Stomach (tissue), 8 donors: ENCODE measurements at regions not wholly inside any gene's neighbourhood (a gene's known extent, or its start where the extent isn't known, plus 50 kb on each side); places are given as distances from the start of the nearest gene placed in this dataset.

Experiments used
- DNase-seq, 2 donors: peaks; one replicate each; pipeline versions ENCODE4 v3.0.0 to v3.0.0-alpha.2; 2013 to 2019
- H3K27ac ChIP-seq, 5 donors: fragments of 200-600 bp in 4 of 5; sonication (generic) in 4 of 5; one replicate each; pipeline ENCODE4 v1.5.1; 2013 to 2019; ENCODE audit warnings: mild to moderate bottlenecking in 1 of 5, moderate library complexity in 1 of 5
- H3K27me3 ChIP-seq, 3 donors: fragments of 200-600 bp; sonication (generic); one replicate each; pipeline ENCODE4 v1.5.1; 2017 to 2019; ENCODE audit warnings: mixed run types in 1 of 3
- H3K36me3 ChIP-seq, 4 donors: fragments of 200-600 bp; sonication (generic); 1 replicate in 3 of 4; 2 replicates in 1 of 4; pipeline ENCODE4 v1.5.1; 2016 to 2019
- H3K4me1 ChIP-seq, 4 donors: fragments of 200-600 bp; sonication (generic); one replicate each; pipeline ENCODE4 v1.5.1; 2016 to 2019
- H3K4me3 ChIP-seq, 4 donors: fragments of 200-600 bp; sonication (generic) in 3 of 4; one replicate each; pipeline ENCODE4 v1.5.1; 2016 to 2019; ENCODE audit warnings: mild to moderate bottlenecking in 1 of 4
- H3K9me3 ChIP-seq, 4 donors: fragments of 200-600 bp; sonication (generic); one replicate each; pipeline ENCODE4 v1.5.1; 2016 to 2019
- EP300 ChIP-seq: sonication (generic); formaldehyde crosslinking; IDR thresholded peaks from one replicate; pipeline ENCODE4 v1.6.1; 2017; ENCODE audit warnings: antibody characterized with exemption
- POLR2A ChIP-seq, 4 donors: fragments of 450-650 bp; IDR thresholded peaks; one replicate each; pipeline ENCODE4 v1.6.1; 2016; ENCODE audit warnings: antibody characterized with exemption in 4 of 4, control low read depth in 2 of 4, mild to moderate bottlenecking in 1 of 4, moderate library complexity in 1 of 4
- POLR2AphosphoS5 ChIP-seq, 3 donors: sonication (generic); formaldehyde crosslinking; IDR thresholded peaks; one replicate each; pipeline ENCODE4 v1.6.1; 2016; ENCODE audit warnings: antibody characterized with exemption in 3 of 3
- WGBS, 5 donors: extraction: QIAGEN DNeasy Blood & Tissue Kit in 3 of 5; methylation state at CpG; one replicate each; pipeline versions ENCODE4 v1.1.5 to v1.1.7; 2013 to 2018; 5-methylcytosine and 5-hydroxymethylcytosine counted together
- intact Hi-C: fragments of 100-400 bp; cut with DNase I; formaldehyde crosslinking; loops from one replicate; pipeline ENCODE4 v1.15.1; 2023; ENCODE audit warnings: low total_unique reads
- TF ChIP-seq, protein P1 (sequence below), 7 experiments: fragments of 450-650 bp in 4 of 7; fragments of 200-600 bp in 3 of 7; sonication (generic) in 3 of 7; IDR thresholded peaks; one replicate each; pipeline ENCODE4 v1.5.1; 2016 to 2019; ENCODE audit warnings: antibody characterized with exemption in 7 of 7, control low read depth in 2 of 7, mild to moderate bottlenecking in 1 of 7
- donor health status: healthy with polysubstance abuse.
- donor health status: Bipolar disorder and iron deficiency.
- donor health status: healthy.

DNA sequence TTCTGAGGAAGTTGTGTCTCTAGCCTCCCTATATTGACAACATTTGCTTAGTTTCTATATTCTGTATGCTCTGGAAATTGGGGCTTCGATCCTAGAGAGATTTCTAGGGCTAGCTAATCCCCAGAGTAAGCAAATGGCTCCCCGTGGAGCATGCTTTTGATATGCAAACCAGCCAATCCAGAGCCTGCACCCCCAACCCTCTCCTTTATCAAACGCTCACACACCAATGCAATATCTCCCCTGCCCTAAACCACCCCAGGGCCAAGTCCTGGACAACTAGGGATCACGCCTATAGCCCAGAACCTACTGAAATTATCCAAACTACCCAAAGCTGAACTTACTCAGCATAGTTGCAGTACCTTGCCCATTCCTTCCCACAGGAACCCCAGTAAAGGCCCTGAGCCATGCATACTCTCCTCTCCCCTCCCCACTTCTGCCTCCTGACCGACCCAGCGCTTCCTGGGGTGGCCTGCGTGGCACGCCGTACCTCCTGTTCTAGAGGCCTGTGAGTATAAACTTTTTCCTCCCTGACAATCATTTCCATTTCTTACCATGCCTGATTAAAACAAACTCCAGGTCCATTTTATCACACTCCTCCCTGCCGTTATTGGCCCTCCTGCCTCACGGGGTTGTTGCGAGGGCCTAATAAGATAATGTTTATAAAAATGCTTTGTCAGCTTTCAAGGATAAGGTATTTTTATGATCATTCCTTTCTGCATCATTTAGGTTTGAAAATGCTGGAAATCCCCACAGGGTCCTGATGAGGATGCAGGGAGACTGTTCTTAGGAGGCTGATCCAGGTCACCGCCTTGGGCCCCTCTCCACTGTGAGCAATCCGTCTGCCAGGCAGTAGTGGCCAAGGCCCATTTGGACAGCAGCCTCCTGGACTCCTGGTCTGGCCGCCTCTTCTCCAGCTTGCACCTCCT, 102.7 kb downstream of the TENT5C start:
- WGBS, 5 donors = 79 to 86% (median 83%) methylated on average over 15 of the region's 15 CpGs
- H3K4me3 ChIP-seq = no peak overlapping the region
- H3K4me1 ChIP-seq = peaks cover 0 to 9% (median 0%) of the 10 kb centered on the region in 4 donors
- peak in 1 of 2 donors; percentile 38 for DNase-seq
- TF ChIP-seq POLR2AphosphoS5 (IDR thresholded peaks at IDR 0.05) = no peak
- TF ChIP-seq, protein P1, sequence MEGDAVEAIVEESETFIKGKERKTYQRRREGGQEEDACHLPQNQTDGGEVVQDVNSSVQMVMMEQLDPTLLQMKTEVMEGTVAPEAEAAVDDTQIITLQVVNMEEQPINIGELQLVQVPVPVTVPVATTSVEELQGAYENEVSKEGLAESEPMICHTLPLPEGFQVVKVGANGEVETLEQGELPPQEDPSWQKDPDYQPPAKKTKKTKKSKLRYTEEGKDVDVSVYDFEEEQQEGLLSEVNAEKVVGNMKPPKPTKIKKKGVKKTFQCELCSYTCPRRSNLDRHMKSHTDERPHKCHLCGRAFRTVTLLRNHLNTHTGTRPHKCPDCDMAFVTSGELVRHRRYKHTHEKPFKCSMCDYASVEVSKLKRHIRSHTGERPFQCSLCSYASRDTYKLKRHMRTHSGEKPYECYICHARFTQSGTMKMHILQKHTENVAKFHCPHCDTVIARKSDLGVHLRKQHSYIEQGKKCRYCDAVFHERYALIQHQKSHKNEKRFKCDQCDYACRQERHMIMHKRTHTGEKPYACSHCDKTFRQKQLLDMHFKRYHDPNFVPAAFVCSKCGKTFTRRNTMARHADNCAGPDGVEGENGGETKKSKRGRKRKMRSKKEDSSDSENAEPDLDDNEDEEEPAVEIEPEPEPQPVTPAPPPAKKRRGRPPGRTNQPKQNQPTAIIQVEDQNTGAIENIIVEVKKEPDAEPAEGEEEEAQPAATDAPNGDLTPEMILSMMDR (IDR thresholded peaks at IDR 0.05) = no peak
- no peak for TF ChIP-seq EP300
- no peak for TF ChIP-seq POLR2A (IDR thresholded peaks at IDR 0.05)
- H3K27me3 ChIP-seq = no peaks in the 10 kb centered on the region
- no peaks in the 10 kb centered on the region for H3K36me3 ChIP-seq
- H3K27ac ChIP-seq = no peak overlapping the region
- intact Hi-C loops = no loop called here
- H3K9me3 ChIP-seq = no peaks in the 10 kb centered on the region

- TF ChIP-seq, protein P1 (IDR thresholded peaks at IDR 0.05) = no peak
- TF ChIP-seq POLR2AphosphoS5 (IDR thresholded peaks at IDR 0.05) (no peak), EP300 (no peak), POLR2A (IDR thresholded peaks at IDR 0.05) (no peak)
- Histone ChIP-seq H3K4me1 (peaks cover 0 to 9% (median 0%) of the 10 kb centered on the region in 4 donors), H3K27me3 (no peaks in the 10 kb centered on the region), H3K36me3 (no peaks in the 10 kb centered on the region), H3K9me3 (no peaks in the 10 kb centered on the region), H3K4me3 (no peak overlapping the region), H3K27ac (no peak overlapping the region)
- 66 to 85% (median 70%) methylated on average over 3 to 4 of the region's 4 CpGs for WGBS, 5 donors
- DNase-seq = peak in 1 of 2 donors; percentile 36
- intact Hi-C loops = no loop called here
Measured at GRCh38 chr1:117709249-117709691, 103.4 kb downstream of the TENT5C start.

DNA sequence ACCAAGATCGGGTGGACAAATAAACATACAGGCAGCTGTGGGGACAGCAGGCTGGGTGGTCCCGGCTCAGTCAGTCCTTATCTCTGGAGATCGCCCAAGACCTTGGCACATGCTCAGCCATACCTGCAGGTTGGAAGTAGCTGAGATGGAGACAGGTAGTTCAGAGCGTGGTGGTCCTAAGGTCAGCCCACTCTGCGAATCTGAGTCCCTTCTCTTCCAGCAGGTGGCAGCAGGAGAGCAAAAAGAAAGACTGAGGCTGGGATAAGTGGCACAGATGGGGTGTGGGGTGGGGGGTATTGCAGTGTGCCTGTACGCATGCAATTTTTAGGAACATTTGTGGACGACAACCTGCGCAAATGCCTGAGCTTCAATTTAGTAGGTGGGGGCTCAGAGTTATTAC, 104.9 kb downstream of the TENT5C start:
- WGBS, 5 donors = 82 to 93% (median 90%) methylated on average over 8 of the region's 8 CpGs
- H3K36me3 ChIP-seq = no peaks in the 10 kb centered on the region
- peaks cover 0 to 9% (median 0%) of the 10 kb centered on the region in 4 donors for H3K4me1 ChIP-seq
- H3K27ac ChIP-seq = no peak overlapping the region
- no peaks in the 10 kb centered on the region for H3K27me3 ChIP-seq
- no peak overlapping the region for H3K4me3 ChIP-seq
- DNase-seq = no peak
- TF ChIP-seq POLR2A (IDR thresholded peaks at IDR 0.05) (no peak), POLR2AphosphoS5 (IDR thresholded peaks at IDR 0.05) (no peak), EP300 (no peak)
- TF ChIP-seq, protein P1 (IDR thresholded peaks at IDR 0.05) = no peak
- H3K9me3 ChIP-seq = no peaks in the 10 kb centered on the region
- intact Hi-C loops = no loop called here

GRCh38 chr1:117712621-117713020, 106.8 kb downstream of the TENT5C start:
- H3K27me3 ChIP-seq = no peaks in the 10 kb centered on the region
- H3K4me3 ChIP-seq = no peak overlapping the region
- no peak for DNase-seq
- no peak overlapping the region for H3K27ac ChIP-seq
- WGBS, 5 donors = 77 to 83% (median 80%) methylated on average over 2 of the region's 2 CpGs
- H3K4me1 ChIP-seq = peaks cover 0 to 9% (median 0%) of the 10 kb centered on the region in 4 donors
- intact Hi-C loops = no loop called here
- peaks cover 0 to 3% (median 0%) of the 10 kb centered on the region in 4 donors for H3K9me3 ChIP-seq
- no peaks in the 10 kb centered on the region for H3K36me3 ChIP-seq
- TF ChIP-seq POLR2A (IDR thresholded peaks at IDR 0.05) (no peak), EP300 (no peak), POLR2AphosphoS5 (IDR thresholded peaks at IDR 0.05) (no peak)
- TF ChIP-seq, protein P1 (IDR thresholded peaks at IDR 0.05) = no peak
